Stomach smooth muscle (tissue), 2 donors: ENCODE measurements at regions not wholly inside any gene's neighbourhood (a gene's known extent, or its start where the extent isn't known, plus 50 kb on each side); places are given as distances from the start of the nearest gene placed in this dataset.

Source experiments
- H3K27ac ChIP-seq: one replicate; pipeline ENCODE4 v1.7.0; 2013; ENCODE audit warnings: mild to moderate bottlenecking, low read length, inconsistent platforms
- H3K27me3 ChIP-seq, 2 donors: one replicate each; pipeline ENCODE4 v1.7.0; 2013; ENCODE audit warnings: low read length in 2 of 2; ENCODE audit not compliant: insufficient read depth in 2 of 2, control insufficient read depth in 1 of 2
- H3K36me3 ChIP-seq, 2 donors: one replicate each; pipeline ENCODE4 v1.7.0; 2013; ENCODE audit warnings: low read length in 2 of 2; ENCODE audit not compliant: control insufficient read depth in 2 of 2, insufficient read depth in 2 of 2
- H3K4me1 ChIP-seq: one replicate; pipeline ENCODE4 v1.7.0; 2013; ENCODE audit warnings: low read length; ENCODE audit not compliant: control insufficient read depth, insufficient read depth
- H3K4me3 ChIP-seq, 2 donors: one replicate each; pipeline ENCODE4 v1.7.0; 2013; ENCODE audit warnings: low read length in 2 of 2
- H3K9ac ChIP-seq, 2 donors: one replicate each; pipeline ENCODE4 v1.7.0; 2013; ENCODE audit warnings: low read length in 2 of 2, mild to moderate bottlenecking in 1 of 2
- H3K9me3 ChIP-seq, 2 donors: one replicate each; pipeline ENCODE4 v1.7.0; 2013; ENCODE audit warnings: low read length in 2 of 2; ENCODE audit not compliant: control insufficient read depth in 2 of 2
- donor health status: healthy.
- donor health status: Pancreatic carcinoma.

- no peaks in the 10 kb centered on the region for H3K27me3 ChIP-seq
These were observed 472.0 kb downstream of the ARAP2 start for GRCh38 chr4:35772291-35772690.

GRCh38 chr4:35789899-35790574 is 454.3 kb downstream of the ARAP2 start:
- no peak overlapping the region for H3K9ac ChIP-seq
- no peak overlapping the region for H3K4me3 ChIP-seq
- H3K36me3 ChIP-seq = no peaks in the 10 kb centered on the region
- H3K27ac ChIP-seq = no peak overlapping the region
- H3K27me3 ChIP-seq = no peaks in the 10 kb centered on the region
- H3K9me3 ChIP-seq = no peaks in the 10 kb centered on the region
- no peaks in the 10 kb centered on the region for H3K4me1 ChIP-seq

More at GRCh38 chr4:35772291-35772690, 472.0 kb downstream of the ARAP2 start:
- no peak overlapping the region for H3K9ac ChIP-seq
- no peaks in the 10 kb centered on the region for H3K4me1 ChIP-seq
- no peaks in the 10 kb centered on the region for H3K9me3 ChIP-seq
- no peak overlapping the region for H3K27ac ChIP-seq
- H3K36me3 ChIP-seq = no peaks in the 10 kb centered on the region
- H3K4me3 ChIP-seq = no peak overlapping the region

- H3K4me3 ChIP-seq = no peak overlapping the region
- H3K27ac ChIP-seq = no peak overlapping the region
- no peaks in the 10 kb centered on the region for H3K27me3 ChIP-seq
- no peaks in the 10 kb centered on the region for H3K4me1 ChIP-seq
- H3K9ac ChIP-seq = no peak overlapping the region
- H3K36me3 ChIP-seq = no peaks in the 10 kb centered on the region
- no peaks in the 10 kb centered on the region for H3K9me3 ChIP-seq
These were observed 451.1 kb downstream of the ARAP2 start for GRCh38 chr4:35793045-35793722.

- no peak overlapping the region for H3K4me3 ChIP-seq
- H3K36me3 ChIP-seq = no peaks in the 10 kb centered on the region
- no peak overlapping the region for H3K9ac ChIP-seq
- H3K4me1 ChIP-seq = no peaks in the 10 kb centered on the region
- no peaks in the 10 kb centered on the region for H3K27me3 ChIP-seq
- no peak overlapping the region for H3K27ac ChIP-seq
- no peaks in the 10 kb centered on the region for H3K9me3 ChIP-seq
These were observed 450.5 kb downstream of the ARAP2 start for GRCh38 chr4:35793766-35794165.

DNA sequence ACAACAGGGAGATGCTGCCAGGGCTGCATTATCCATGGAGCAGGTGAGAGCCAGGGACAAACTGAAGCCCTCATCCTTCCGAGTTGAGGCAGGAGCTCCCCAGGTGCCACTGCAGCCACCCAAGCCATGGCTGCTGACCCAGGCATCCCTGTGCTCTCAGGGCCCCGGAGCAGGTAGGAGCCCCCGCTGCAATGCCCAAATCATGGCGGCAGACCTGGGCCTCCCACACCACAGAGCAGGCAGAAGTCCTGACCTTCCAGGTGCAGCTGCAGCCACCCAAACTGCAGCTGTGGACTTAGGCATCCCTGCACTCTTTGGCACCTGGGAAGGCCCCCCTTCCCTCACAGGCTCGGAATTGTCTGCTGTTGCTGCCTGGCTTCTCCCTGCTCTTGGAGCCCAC is 443.6 kb downstream of the ARAP2 start:
- no peaks in the 10 kb centered on the region for H3K9me3 ChIP-seq
- no peaks in the 10 kb centered on the region for H3K27me3 ChIP-seq
- no peak overlapping the region for H3K4me3 ChIP-seq
- H3K4me1 ChIP-seq = no peaks in the 10 kb centered on the region
- H3K27ac ChIP-seq = no peak overlapping the region
- no peaks in the 10 kb centered on the region for H3K36me3 ChIP-seq
- no peak overlapping the region for H3K9ac ChIP-seq

DNA sequence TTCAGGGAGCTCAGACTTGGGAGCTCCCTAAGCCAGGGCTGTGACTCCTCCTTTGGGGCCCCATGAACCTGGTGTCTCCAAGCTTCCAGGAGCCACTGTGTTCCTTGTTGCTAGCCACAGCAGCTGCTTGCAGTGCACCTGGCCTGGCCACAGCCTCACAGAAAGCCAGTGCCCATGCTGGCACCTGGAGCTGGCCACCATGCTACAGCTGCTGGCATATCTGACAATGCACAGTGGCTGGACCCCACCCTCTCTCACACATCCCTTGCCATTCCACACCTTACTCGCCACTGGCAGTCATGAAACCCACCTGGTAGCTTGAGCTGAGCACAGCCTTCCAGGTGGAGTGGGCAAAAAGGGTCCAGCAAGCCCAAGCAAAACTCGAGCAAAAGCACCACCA is 441.7 kb downstream of the ARAP2 start:
- H3K27me3 ChIP-seq = no peaks in the 10 kb centered on the region
- no peaks in the 10 kb centered on the region for H3K9me3 ChIP-seq
- H3K27ac ChIP-seq = no peak overlapping the region

GRCh38 chr4:35818520-35818919 is 425.8 kb downstream of the ARAP2 start:
- Histone ChIP-seq H3K36me3 (no peaks in the 10 kb centered on the region), H3K4me3 (no peak overlapping the region), H3K27ac (no peak overlapping the region), H3K9ac (no peak overlapping the region), H3K9me3 (no peaks in the 10 kb centered on the region), H3K27me3 (no peaks in the 10 kb centered on the region), H3K4me1 (no peaks in the 10 kb centered on the region)

More for the DNA sequence above, 441.7 kb downstream of the ARAP2 start:
- H3K4me1 ChIP-seq = no peaks in the 10 kb centered on the region
- H3K36me3 ChIP-seq = no peaks in the 10 kb centered on the region
- H3K9ac ChIP-seq = no peak overlapping the region
- H3K4me3 ChIP-seq = no peak overlapping the region

DNA sequence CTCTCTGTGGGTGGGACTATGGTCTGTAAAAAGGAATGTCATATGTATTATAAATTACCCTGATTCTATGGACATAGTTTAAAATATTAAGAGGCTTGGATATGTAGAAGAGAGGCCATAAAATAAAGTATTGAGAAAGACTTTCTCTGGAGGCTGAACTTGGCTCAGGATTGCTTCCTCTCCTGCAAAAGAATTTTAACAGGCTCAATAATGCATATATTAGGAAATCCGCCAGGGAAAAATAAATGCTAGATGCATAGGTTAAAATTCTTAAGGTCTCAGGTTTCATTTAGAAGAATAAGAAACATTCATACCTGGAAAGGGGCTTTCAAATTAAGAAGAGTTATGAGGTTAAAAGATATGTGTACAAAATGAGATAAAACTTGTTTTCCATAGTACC is 424.3 kb downstream of the ARAP2 start:
- Histone ChIP-seq H3K9ac (no peak overlapping the region), H3K27ac (no peak overlapping the region), H3K27me3 (no peaks in the 10 kb centered on the region), H3K9me3 (no peaks in the 10 kb centered on the region), H3K4me3 (no peak overlapping the region), H3K36me3 (no peaks in the 10 kb centered on the region), H3K4me1 (no peaks in the 10 kb centered on the region)

DNA sequence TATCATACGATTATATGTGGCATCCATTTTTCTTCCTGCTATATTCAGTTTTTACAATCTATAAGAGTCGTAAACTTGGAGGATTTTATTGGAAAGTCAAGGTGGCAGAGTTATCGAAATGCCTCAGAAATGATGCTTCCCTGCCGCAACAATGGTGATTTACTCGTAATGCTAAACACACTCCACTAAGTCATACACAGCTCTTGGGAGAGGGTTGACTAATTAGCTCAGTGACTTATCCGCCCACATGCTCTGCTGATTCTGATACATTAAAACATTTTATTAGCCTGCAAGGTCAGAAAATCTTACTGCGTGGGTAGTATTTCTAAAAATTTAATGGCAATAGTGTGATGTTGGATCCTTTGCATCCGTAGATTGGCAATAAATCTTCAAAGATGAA is 420.1 kb downstream of the ARAP2 start:
- no peaks in the 10 kb centered on the region for H3K9me3 ChIP-seq
- no peaks in the 10 kb centered on the region for H3K36me3 ChIP-seq
- no peak overlapping the region for H3K27ac ChIP-seq
- no peaks in the 10 kb centered on the region for H3K4me1 ChIP-seq
- no peak overlapping the region for H3K9ac ChIP-seq
- no peaks in the 10 kb centered on the region for H3K27me3 ChIP-seq
- no peak overlapping the region for H3K4me3 ChIP-seq

- H3K4me1 ChIP-seq = no peaks in the 10 kb centered on the region
- no peaks in the 10 kb centered on the region for H3K36me3 ChIP-seq
- H3K4me3 ChIP-seq = no peak overlapping the region
- no peaks in the 10 kb centered on the region for H3K27me3 ChIP-seq
- no peaks in the 10 kb centered on the region for H3K9me3 ChIP-seq
- no peak overlapping the region for H3K27ac ChIP-seq
- no peak overlapping the region for H3K9ac ChIP-seq
These were observed 408.4 kb downstream of the ARAP2 start for GRCh38 chr4:35835893-35836292.

- Histone ChIP-seq H3K4me3 (no peak overlapping the region), H3K9me3 (no peaks in the 10 kb centered on the region), H3K36me3 (no peaks in the 10 kb centered on the region), H3K4me1 (no peaks in the 10 kb centered on the region), H3K9ac (no peak overlapping the region), H3K27ac (no peak overlapping the region), H3K27me3 (no peaks in the 10 kb centered on the region)
These were observed 407.7 kb downstream of the ARAP2 start for GRCh38 chr4:35836596-35836995.
